Activated naive CD8-positive, alpha-beta T cell treated with anti-CD3 and anti-CD28 coated beads, Interleukin-2, amount 10 ng/mL, durations not matched to agents 7 days and 5 days (primary cell): ENCODE measurements at regions not wholly inside any gene's neighbourhood (a gene's known extent, or its start where the extent isn't known, plus 50 kb on each side); places are given as distances from the start of the nearest gene placed in this dataset.

Source experiments
- ATAC-seq: fragments of 150-1000 bp; cut with Tn5 transposase; one replicate; pipeline ENCODE4 v1.10.0; 2021; ENCODE audit warnings: low read depth, moderate library complexity
- POLR2A ChIA-PET: fragments of 350-600 bp; sonication (Branson Sonifier 250); formaldehyde crosslinking; loops from one replicate; lab custom pipeline; 2021; ENCODE audit warnings: antibody characterized with exemption; lab: Charles Lee
- DNase-seq: peaks from one replicate; pipeline ENCODE4 v3.0.0; 2021
- H3K27ac Mint-ChIP-seq: one replicate; pipeline ENCODE4 v1.8.0; 2022; ENCODE audit warnings: mild to moderate bottlenecking, mixed read lengths
- H3K27me3 Mint-ChIP-seq: one replicate; pipeline ENCODE4 v1.8.0; 2022; ENCODE audit warnings: mild to moderate bottlenecking, moderate library complexity, mixed read lengths
- H3K36me3 Mint-ChIP-seq: one replicate; pipeline ENCODE4 v1.8.0; 2021; ENCODE audit warnings: mild to moderate bottlenecking, mixed read lengths
- H3K4me1 Mint-ChIP-seq: one replicate; pipeline ENCODE4 v1.8.0; 2021; ENCODE audit warnings: mixed read lengths
- H3K4me3 Mint-ChIP-seq: one replicate; pipeline ENCODE4 v1.8.0; 2022; ENCODE audit warnings: mild to moderate bottlenecking, moderate library complexity, mixed read lengths
- H3K9me3 Mint-ChIP-seq: one replicate; pipeline ENCODE4 v1.8.0; 2021; ENCODE audit warnings: mixed read lengths

DNA sequence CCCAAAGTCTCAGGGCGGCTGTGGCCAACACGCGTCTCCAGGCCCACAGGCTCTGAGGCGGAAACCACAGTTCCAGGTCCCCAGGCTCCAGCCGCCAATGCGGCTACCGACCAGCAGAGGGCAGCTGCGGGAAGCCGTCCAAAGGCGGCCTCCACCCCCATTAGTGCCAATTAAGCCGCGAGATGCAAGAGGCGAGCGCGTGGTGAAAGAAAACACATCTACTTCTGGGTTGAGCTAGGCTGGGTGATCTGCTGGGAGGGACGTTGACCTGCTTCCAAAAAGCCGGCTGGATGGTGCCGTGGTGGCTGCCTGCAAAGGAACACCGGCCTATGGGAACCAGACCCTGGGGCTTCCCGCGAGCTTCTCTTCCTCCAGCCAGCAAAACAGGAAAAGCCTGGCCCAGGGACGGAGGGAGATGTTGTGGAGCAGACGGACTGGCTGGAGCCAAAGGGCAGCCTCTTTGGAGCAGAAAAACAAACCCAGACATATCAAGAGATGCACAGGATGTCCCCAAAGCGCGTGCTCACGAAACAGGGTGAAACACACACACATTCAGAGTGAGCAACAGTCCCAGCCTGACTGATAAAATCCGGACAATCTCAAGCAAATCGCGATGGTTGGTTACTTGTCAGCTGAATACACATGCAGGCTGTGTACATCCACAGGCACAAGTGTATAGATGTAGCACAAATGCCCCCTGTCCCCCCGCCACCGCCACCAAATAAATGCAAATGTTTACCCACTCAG is 187.1 kb upstream of the BRINP1 start:
- peak; percentile 68 for DNase-seq
- H3K4me1 Mint-ChIP-seq: peaks cover 4% of the 10 kb centered on the region
- no peaks in the 10 kb centered on the region for H3K9me3 Mint-ChIP-seq
- ATAC-seq: peak; percentile 74
- H3K36me3 Mint-ChIP-seq: no peaks in the 10 kb centered on the region
- H3K4me3 Mint-ChIP-seq: peak overlapping the region; percentile 59
- POLR2A ChIA-PET: no interaction called here
- H3K27me3 Mint-ChIP-seq: peaks cover 2% of the 10 kb centered on the region
- H3K27ac Mint-ChIP-seq: no peak overlapping the region

DNA sequence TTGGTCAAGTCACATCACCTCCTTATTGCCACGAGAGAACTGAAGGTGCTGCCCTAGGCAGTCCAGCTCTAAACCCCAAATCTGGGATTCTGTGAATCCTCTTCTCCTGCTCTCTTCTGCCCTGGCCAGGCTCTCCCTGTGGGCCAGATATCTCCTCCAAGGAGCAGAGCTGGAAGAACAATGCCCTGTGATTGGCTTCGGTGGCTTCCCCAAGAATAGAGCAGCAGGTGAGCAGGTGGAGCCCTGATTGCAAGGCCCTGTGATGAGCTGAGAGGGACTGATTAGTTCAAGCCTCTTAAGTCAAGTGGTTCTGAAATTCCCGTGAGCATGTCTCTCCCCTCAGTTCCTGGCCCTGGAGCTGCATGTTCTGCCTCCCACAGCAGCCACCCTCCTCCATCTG is 175.3 kb upstream of the BRINP1 start:
- Mint-ChIP-seq H3K4me3 (no peak overlapping the region), H3K27me3 (no peaks in the 10 kb centered on the region), H3K27ac (no peak overlapping the region), H3K4me1 (no peaks in the 10 kb centered on the region), H3K36me3 (no peaks in the 10 kb centered on the region), H3K9me3 (no peaks in the 10 kb centered on the region)
- POLR2A ChIA-PET: no interaction called here
- no peak for DNase-seq
- no peak for ATAC-seq

DNA sequence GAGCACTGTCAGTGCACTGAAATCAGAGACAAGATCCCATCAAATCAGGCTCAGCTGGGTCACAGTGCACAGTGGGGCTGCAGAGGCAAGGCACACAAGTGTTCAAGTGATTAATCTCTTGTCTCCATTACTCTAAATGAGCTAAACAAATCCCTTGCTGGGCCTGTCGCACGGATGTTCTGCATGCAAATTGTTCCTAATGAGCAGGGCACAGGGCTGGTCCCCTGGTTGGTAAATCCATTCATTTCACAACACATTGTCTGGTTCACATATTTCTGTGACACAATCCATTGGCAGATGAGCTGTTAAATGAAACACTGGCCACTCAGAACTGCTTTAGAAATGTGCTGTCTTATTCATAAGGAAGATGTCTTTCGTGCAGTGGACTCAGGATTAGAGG is 167.9 kb upstream of the BRINP1 start:
- Mint-ChIP-seq H3K4me1 (no peaks in the 10 kb centered on the region), H3K27ac (no peak overlapping the region), H3K4me3 (no peak overlapping the region), H3K36me3 (no peaks in the 10 kb centered on the region), H3K27me3 (no peaks in the 10 kb centered on the region), H3K9me3 (no peaks in the 10 kb centered on the region)
- ATAC-seq (no peak), DNase-seq (no peak)
- POLR2A ChIA-PET: no interaction called here

DNA sequence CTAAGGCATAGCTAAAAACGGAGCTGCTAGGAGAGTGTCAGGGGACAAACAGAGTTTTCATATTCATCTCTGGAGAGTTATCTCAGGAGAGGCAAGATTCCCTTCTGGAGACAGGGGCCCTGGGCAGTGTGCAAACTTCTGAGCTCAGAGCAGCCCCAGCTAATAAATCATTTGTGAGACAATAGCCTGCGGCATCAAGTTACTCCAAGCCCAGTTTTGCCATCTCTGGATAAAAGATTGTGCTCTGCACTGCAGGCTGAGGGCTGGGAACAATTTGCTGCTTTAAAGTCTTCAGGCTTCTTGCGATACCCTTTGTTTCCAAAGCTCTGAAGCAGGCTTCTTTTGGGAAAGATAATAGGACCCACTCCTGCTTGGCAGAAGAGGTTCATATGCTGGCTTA is 164.3 kb upstream of the BRINP1 start:
- DNase-seq (no peak), ATAC-seq (no peak)
- Mint-ChIP-seq H3K27ac (no peak overlapping the region), H3K36me3 (no peaks in the 10 kb centered on the region), H3K27me3 (no peaks in the 10 kb centered on the region), H3K4me1 (no peaks in the 10 kb centered on the region), H3K9me3 (no peaks in the 10 kb centered on the region), H3K4me3 (no peak overlapping the region)
- POLR2A ChIA-PET: no interaction called here

DNA sequence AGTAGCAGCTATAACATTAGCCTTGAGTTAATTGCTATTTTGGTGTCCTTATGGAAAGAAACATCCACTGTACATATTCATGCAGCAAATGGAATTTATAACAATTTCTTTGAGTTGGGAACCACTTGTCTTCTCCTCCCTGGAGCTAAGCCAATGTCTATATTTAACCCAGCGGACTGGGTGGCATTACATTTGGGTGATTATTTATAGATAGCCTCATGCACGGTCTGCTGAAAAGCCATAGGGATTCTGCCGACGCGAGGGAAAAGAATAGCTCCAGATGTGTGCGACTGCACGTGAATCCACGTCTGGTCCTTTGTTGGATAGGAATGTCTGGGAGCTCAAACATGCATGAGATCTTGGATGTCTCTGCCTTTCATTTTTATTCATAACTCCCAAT is 157.5 kb upstream of the BRINP1 start:
- ATAC-seq (no peak), DNase-seq (no peak)
- Mint-ChIP-seq H3K27me3 (no peaks in the 10 kb centered on the region), H3K9me3 (no peaks in the 10 kb centered on the region), H3K27ac (no peak overlapping the region), H3K4me3 (no peak overlapping the region), H3K4me1 (no peaks in the 10 kb centered on the region), H3K36me3 (no peaks in the 10 kb centered on the region)
- POLR2A ChIA-PET: no interaction called here

DNA sequence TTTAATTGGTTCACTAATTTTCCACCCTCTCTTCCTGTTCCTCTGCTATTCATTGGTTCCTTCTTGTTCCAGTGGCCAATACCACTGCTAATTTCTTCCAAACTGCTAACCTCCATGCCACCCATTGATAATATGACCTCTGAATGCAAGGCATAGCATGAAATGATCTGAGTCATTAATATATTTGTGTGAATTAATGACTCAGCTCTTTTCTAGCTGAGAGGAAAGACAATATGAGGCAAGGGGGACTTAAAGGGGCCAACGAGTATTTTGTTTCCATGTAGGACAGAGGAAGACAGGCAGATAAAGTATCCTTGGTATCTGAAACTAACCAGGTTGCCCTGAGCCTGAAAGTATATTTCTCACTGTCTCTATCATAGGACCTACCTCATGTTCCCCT is 154.3 kb upstream of the BRINP1 start:
- H3K27me3 Mint-ChIP-seq: no peaks in the 10 kb centered on the region
- ATAC-seq: no peak
- H3K36me3 Mint-ChIP-seq: no peaks in the 10 kb centered on the region
- POLR2A ChIA-PET: no interaction called here
- no peaks in the 10 kb centered on the region for H3K4me1 Mint-ChIP-seq
- DNase-seq: no peak
- no peak overlapping the region for H3K4me3 Mint-ChIP-seq
- H3K9me3 Mint-ChIP-seq: no peaks in the 10 kb centered on the region
- no peak overlapping the region for H3K27ac Mint-ChIP-seq

DNA sequence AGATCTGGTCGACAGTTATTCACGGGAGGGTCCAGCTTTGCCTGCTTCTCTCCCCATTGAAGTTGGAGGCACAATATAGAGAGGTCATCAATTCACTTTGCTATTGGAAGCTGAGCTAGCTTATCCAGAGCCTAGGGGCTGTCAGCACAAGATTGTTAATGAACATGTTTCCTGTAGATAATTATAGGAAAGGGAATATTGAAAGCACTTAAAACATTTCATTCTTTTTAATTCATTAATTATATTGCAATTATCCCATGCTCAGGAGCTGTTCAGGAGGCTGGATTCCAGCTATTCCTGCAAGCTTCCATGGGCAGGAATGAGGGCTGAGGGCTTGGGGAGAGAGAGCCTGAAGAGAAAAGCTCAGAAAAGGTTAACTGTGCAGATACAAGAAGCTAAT is 153.1 kb upstream of the BRINP1 start:
- no peak for ATAC-seq
- H3K27ac Mint-ChIP-seq: no peak overlapping the region
- no peaks in the 10 kb centered on the region for H3K27me3 Mint-ChIP-seq
- POLR2A ChIA-PET: no interaction called here
- no peaks in the 10 kb centered on the region for H3K36me3 Mint-ChIP-seq
- DNase-seq: no peak
- H3K4me1 Mint-ChIP-seq: no peaks in the 10 kb centered on the region
- no peaks in the 10 kb centered on the region for H3K9me3 Mint-ChIP-seq
- H3K4me3 Mint-ChIP-seq: no peak overlapping the region

DNA sequence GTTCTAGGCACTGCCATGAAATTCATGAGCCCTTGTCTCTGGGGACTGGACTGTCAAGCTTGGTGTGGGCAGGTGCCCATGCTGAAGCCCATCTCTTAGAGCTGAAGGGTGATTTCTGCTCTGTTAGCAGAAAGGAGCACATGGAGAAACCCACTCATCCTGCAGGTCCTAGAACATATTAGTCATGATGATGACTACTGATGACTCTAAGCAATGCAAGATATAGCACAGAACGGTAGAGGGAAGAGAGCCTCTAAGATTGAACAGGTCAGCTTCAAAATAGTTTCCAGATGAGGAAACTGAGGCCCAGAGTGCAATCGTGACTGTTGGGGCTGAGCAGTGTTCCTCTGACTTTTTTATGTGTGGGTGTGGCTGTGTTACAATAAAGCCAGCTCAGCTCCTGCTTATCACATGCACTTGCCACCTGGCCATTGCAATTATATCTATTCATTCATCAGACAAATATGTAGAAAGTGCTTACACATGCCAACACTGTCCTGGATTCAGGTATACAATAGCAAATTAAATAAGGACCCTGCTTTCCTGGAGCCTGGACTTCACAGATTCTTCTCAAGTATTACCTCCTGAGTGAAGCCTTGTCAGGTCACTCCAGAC is 140.2 kb upstream of the BRINP1 start:
- Mint-ChIP-seq H3K4me1 (no peaks in the 10 kb centered on the region), H3K9me3 (peaks cover 3% of the 10 kb centered on the region), H3K36me3 (no peaks in the 10 kb centered on the region), H3K4me3 (no peak overlapping the region), H3K27me3 (no peaks in the 10 kb centered on the region), H3K27ac (no peak overlapping the region)
- POLR2A ChIA-PET: no interaction called here
- DNase-seq: no peak
- no peak for ATAC-seq

DNA sequence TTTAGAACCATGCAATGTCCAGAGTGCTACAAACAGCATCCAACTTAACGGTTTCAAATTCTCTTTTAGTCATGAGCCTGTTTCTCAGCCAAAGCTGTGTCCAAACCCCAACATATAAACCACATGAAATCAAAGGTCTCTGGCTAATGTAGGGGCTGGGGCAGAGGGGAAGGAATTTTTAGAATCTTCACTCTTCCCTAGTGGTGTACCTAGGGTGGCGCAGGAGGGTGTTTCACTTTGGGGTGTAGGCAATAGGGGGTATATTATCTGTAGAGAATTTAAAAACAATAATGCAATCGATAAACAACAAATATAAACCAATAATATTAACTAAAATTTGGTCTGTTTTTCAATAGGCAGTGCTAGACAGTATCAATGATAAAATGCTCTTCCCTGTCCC is 132.1 kb upstream of the BRINP1 start:
- POLR2A ChIA-PET: no interaction called here
- no peaks in the 10 kb centered on the region for H3K36me3 Mint-ChIP-seq

DNA sequence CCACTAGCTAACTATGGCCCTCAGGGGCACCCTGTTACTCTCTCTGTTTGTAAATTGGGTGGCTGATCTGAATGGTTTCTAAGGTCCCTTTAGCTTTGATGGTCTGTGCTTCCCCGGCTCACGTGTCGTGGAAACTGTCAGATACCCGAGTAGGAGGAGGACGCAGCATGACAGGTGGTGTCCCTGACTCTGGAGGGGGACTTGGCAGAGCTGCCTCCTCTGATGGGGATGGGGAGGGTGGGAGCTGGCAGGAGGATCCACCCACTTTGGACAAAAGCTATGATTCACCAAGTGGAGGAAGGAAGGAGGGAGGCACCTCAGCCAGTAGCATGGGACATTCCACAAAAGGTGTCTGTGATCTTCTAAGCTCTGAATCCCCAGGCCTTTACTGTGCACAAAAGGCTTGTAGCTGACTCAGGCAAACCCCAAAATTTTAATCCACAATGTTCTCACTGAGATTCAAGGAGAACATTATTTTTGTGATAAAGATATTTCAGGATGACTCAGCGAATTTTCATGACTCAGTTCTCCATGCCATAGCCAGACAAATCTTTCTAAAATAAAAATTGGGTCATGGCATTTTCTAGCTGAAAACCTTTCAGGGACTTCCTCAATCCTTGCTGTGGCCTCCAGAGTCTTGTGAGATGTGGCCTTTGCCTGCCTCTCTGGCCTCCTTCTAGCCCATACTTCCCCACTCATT is 131.0 kb upstream of the BRINP1 start:
- POLR2A ChIA-PET: no interaction called here
- no peaks in the 10 kb centered on the region for H3K36me3 Mint-ChIP-seq
- DNase-seq (no peak), ATAC-seq (no peak)
- H3K27me3 Mint-ChIP-seq: no peaks in the 10 kb centered on the region
- H3K4me1 Mint-ChIP-seq: no peaks in the 10 kb centered on the region
- no peak overlapping the region for H3K4me3 Mint-ChIP-seq
- peaks cover 3% of the 10 kb centered on the region for H3K9me3 Mint-ChIP-seq
- H3K27ac Mint-ChIP-seq: no peak overlapping the region

More for the DNA sequence above, 132.1 kb upstream of the BRINP1 start:
- no peaks in the 10 kb centered on the region for H3K4me1 Mint-ChIP-seq
- H3K27ac Mint-ChIP-seq: no peak overlapping the region
- H3K9me3 Mint-ChIP-seq: peaks cover 3% of the 10 kb centered on the region
- ATAC-seq (no peak), DNase-seq (no peak)
- no peak overlapping the region for H3K4me3 Mint-ChIP-seq
- H3K27me3 Mint-ChIP-seq: no peaks in the 10 kb centered on the region

DNA sequence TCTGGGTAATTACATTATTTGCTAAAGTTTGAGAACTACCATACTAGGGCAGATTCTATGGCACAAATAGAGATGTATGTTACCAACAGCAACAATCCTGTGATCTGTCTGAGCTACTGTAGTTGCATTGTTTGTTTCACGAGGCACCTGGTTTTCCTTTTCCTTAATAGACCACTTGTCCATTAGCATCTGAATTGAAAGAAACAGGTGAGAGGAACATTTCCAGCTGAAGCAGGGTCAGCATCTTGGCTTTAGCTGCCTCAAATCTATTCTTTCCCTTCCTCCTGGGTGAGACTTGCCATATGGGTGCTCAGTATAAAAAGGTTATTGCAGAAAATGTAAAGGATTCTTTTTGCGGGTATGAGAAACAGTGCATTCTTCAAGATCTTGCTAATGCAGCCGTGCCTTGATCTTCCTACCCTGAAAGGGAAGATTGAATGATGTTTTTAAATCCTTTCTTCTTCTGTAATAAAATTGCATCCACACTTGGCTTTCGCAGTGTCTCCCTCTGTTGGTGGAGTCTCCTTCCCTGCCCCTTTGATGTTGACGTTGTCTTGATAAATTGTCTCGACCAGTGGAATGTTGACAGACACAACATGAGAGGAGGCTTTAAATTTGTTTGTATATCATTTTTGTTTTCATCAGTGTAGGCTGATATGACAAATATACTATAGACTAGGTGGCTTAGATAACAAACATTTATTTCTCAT is 118.0 kb upstream of the BRINP1 start:
- no peak overlapping the region for H3K4me3 Mint-ChIP-seq
- H3K27me3 Mint-ChIP-seq: no peaks in the 10 kb centered on the region
- H3K9me3 Mint-ChIP-seq: peaks cover 2% of the 10 kb centered on the region
- POLR2A ChIA-PET: no interaction called here
- no peaks in the 10 kb centered on the region for H3K4me1 Mint-ChIP-seq
- no peaks in the 10 kb centered on the region for H3K36me3 Mint-ChIP-seq
- DNase-seq (no peak), ATAC-seq (no peak)
- H3K27ac Mint-ChIP-seq: no peak overlapping the region

DNA sequence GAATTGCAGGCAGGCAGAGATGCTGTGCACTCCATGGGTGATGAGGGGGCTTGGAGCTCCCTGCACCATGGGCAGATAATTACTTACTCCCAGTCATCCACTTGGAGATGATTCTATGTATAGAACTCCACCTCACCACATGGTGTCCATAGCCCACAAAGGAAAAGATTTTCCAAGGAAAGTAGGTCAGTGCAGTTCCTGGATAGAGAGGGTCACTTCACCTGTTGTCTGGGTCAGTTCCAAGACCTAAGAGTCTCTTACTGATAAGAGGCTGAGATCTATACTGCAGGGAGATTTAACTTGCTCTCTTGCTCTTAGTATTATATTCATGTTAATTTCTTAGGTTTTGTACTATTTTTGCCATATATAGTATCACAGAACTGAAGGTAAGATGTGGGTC is 113.9 kb upstream of the BRINP1 start:
- H3K4me1 Mint-ChIP-seq: no peaks in the 10 kb centered on the region
- DNase-seq: no peak
- H3K36me3 Mint-ChIP-seq: no peaks in the 10 kb centered on the region
- H3K27me3 Mint-ChIP-seq: no peaks in the 10 kb centered on the region
- H3K27ac Mint-ChIP-seq: no peak overlapping the region
- POLR2A ChIA-PET: no interaction called here
- H3K4me3 Mint-ChIP-seq: no peak overlapping the region
- H3K9me3 Mint-ChIP-seq: peaks cover 2% of the 10 kb centered on the region
- ATAC-seq: no peak

DNA sequence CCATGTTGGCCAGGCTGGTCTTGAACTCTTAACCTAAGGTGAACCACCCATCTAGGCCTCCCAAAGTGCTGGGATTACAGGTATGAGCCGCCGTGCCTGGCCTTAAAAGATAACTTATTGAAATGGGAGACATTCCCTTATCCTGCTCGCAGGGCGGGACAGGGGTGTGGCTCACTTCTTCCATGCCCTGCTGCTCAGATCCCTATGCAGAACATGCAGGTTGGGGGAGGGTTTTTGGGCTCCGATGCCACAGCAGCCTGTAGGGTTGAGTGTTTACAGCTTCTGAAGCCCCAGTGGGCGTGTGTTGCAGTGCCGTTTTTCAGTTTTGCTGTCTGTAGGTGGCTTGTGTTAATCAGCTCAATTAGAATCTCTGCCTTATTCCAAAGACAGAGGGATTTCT is 108.0 kb upstream of the BRINP1 start:
- H3K9me3 Mint-ChIP-seq: no peaks in the 10 kb centered on the region
- H3K4me3 Mint-ChIP-seq: no peak overlapping the region
- no peaks in the 10 kb centered on the region for H3K27me3 Mint-ChIP-seq
- H3K36me3 Mint-ChIP-seq: no peaks in the 10 kb centered on the region
- DNase-seq (no peak), ATAC-seq (no peak)
- H3K27ac Mint-ChIP-seq: no peak overlapping the region
- no peaks in the 10 kb centered on the region for H3K4me1 Mint-ChIP-seq
- POLR2A ChIA-PET: no interaction called here
